ENCODE measurements at regions not wholly inside any gene's neighbourhood (a gene's known extent, or its start where the extent isn't known, plus 50 kb on each side); places are given as distances from the start of the nearest gene placed in this dataset.

GRCh38 chr5:18393565-18394442 lies 759.5 kb downstream of the TAF11L14 start:
- no peak for TF ChIP-seq POLR2A (IDR thresholded peaks at IDR 0.05)
- TF ChIP-seq CTCF (IDR thresholded peaks at IDR 0.05 in 4 of 5, conservative IDR thresholded peaks at IDR 0.05 in 1 of 5): peak in 2 of 5 experiments; percentile 35 to 41
